Endothelial cell of umbilical vein (primary cell): ENCODE measurements at regions not wholly inside any gene's neighbourhood (a gene's known extent, or its start where the extent isn't known, plus 50 kb on each side); places are given as distances from the start of the nearest gene placed in this dataset.

Source experiments
- CTCF ChIP-seq, 2 donors: IDR thresholded peaks; 1 replicate in 1 of 2; 2 replicates in 1 of 2; pipeline ENCODE4 v1.5.1; 2011; ENCODE audit warnings: low read length in 2 of 2, mild to moderate bottlenecking in 2 of 2, moderate library complexity in 2 of 2, control low read depth in 1 of 2, inconsistent platforms in 1 of 2, low read depth in 1 of 2; ENCODE audit not compliant: insufficient read depth in 1 of 2; ENCODE audit errors: extremely low read depth in 1 of 2
- EZH2 ChIP-seq: IDR thresholded peaks from 2 replicates; pipeline ENCODE4 v1.6.1; 2012; ENCODE audit warnings: borderline replicate concordance, low read depth, mild to moderate bottlenecking, moderate library complexity, low read length, inconsistent platforms; ENCODE audit not compliant: severe bottlenecking
- FOS ChIP-seq: IDR thresholded peaks from 2 replicates; pipeline ENCODE4 v1.6.1; 2011; ENCODE audit warnings: mild to moderate bottlenecking, low read length, moderate library complexity, borderline replicate concordance; ENCODE audit not compliant: insufficient read depth
- GATA2 ChIP-seq: IDR thresholded peaks from 2 replicates; pipeline ENCODE4 v1.7.0; 2011; ENCODE audit warnings: low read depth, mild to moderate bottlenecking, moderate library complexity, mixed read lengths, low read length; ENCODE audit not compliant: insufficient read length, insufficient read depth
- JUN ChIP-seq: IDR thresholded peaks from 2 replicates; pipeline ENCODE4 v1.6.1; 2011; ENCODE audit warnings: borderline replicate concordance, low read depth; ENCODE audit not compliant: insufficient read length, insufficient read depth
- POLR2A ChIP-seq: IDR thresholded peaks from 2 replicates; pipeline ENCODE4 v1.6.1; 2012; ENCODE audit warnings: low read depth, mild to moderate bottlenecking, control low read depth, low read length
- POLR2AphosphoS5 ChIP-seq: IDR thresholded peaks from 2 replicates; pipeline ENCODE4 v1.6.1; 2012; ENCODE audit warnings: low read depth, mild to moderate bottlenecking, control low read depth, low read length, moderate library complexity; ENCODE audit not compliant: insufficient read depth

GRCh38 chr11:130785380-130786116, 130.7 kb downstream of the SNX19 start:
- TF ChIP-seq JUN: no peak
- no peak for TF ChIP-seq EZH2
- TF ChIP-seq CTCF (IDR thresholded peaks at IDR 0.05; ENCODE audit: extremely low read depth in 1 of 2, insufficient read depth in 1 of 2, low read depth in 1 of 2, low read length in 2 of 2): no peak
- TF ChIP-seq FOS: no peak
- no peak for TF ChIP-seq POLR2A
- TF ChIP-seq POLR2AphosphoS5: no peak
- no peak for TF ChIP-seq GATA2
